NCI-H1092 treated with DMSO at 0.1 percent for 48 hours (cell line): ENCODE measurements at regions not wholly inside any gene's neighbourhood (a gene's known extent, or its start where the extent isn't known, plus 50 kb on each side); places are given as distances from the start of the nearest gene placed in this dataset.

ENCODE experiments used
- DNase-seq: peaks from one replicate; lab custom pipeline; 2025; lab: John Stamatoyannopoulos, UW

- DNase-seq, result no peak
Measured at GRCh38 chr7:12518920-12519681, 51.4 kb upstream of the SCIN start.

GRCh38 chr7:12519682-12520009 is 50.9 kb upstream of the SCIN start:
- DNase-seq, result no peak
